A673 (cell line): ENCODE measurements at regions not wholly inside any gene's neighbourhood (a gene's known extent, or its start where the extent isn't known, plus 50 kb on each side); places are given as distances from the start of the nearest gene placed in this dataset.

ENCODE experiments used
- BruUV-seq: library from RNA; stranded (reverse); fragments of 400-500 nt; replicated peaks from 2 replicates; lab custom pipeline; 2021; lab: Mats Ljungman, UMichigan
- CTCF ChIA-PET: fragments of 300-600 bp; sonication (Branson Sonifier 250); formaldehyde crosslinking; loops from one replicate; lab custom pipeline; 2022; ENCODE audit warnings: antibody characterized with exemption; lab: Charles Lee
- POLR2A ChIA-PET: fragments of 300-600 bp; sonication (Branson Sonifier 250); formaldehyde crosslinking; loops from one replicate; lab custom pipeline; 2022; ENCODE audit warnings: antibody characterized with exemption; ENCODE audit not compliant: low non-redundant PET; lab: Charles Lee
- DNase-seq: peaks from one replicate; pipeline ENCODE4 v3.0.0-alpha.2; 2015; ENCODE audit warnings: low spot score
- H3K27ac ChIP-seq: fragments of 200-600 bp; sonication (generic); 2 replicates; pipeline ENCODE4 v1.5.1; 2016; ENCODE audit warnings: mixed run types, low read depth, mild to moderate bottlenecking, mixed read lengths, antibody characterized with exemption, low read length; ENCODE audit not compliant: poor library complexity, severe bottlenecking
- H3K27me3 ChIP-seq: fragments of 200-600 bp; sonication (generic); replicated peaks from 2 replicates; pipeline ENCODE4 v1.6.1; 2017; ENCODE audit warnings: mixed run types, low read depth, mild to moderate bottlenecking, mixed read lengths, antibody characterized with exemption, low read length; ENCODE audit not compliant: insufficient read depth, poor library complexity
- H3K36me3 ChIP-seq: fragments of 200-600 bp; sonication (generic); 2 replicates; pipeline ENCODE4 v1.6.1; 2016; ENCODE audit warnings: mixed run types, mild to moderate bottlenecking, mixed read lengths, antibody characterized with exemption, low read length; ENCODE audit not compliant: insufficient read depth, poor library complexity, severe bottlenecking
- H3K4me1 ChIP-seq: fragments of 200-600 bp; sonication (generic); 2 replicates; pipeline ENCODE4 v1.6.1; 2017; ENCODE audit warnings: mixed run types, mild to moderate bottlenecking, mixed read lengths, antibody characterized with exemption, low read length; ENCODE audit not compliant: insufficient read depth, poor library complexity, severe bottlenecking
- H3K4me3 ChIP-seq: fragments of 200-600 bp; sonication (generic); 2 replicates; pipeline ENCODE4 v1.5.1; 2016; ENCODE audit warnings: low read depth, mixed run types, mild to moderate bottlenecking, mixed read lengths, low read length; ENCODE audit not compliant: poor library complexity, severe bottlenecking
- H3K9me3 ChIP-seq: fragments of 200-600 bp; sonication (generic); 2 replicates; pipeline ENCODE4 v1.6.1; 2016; ENCODE audit warnings: mixed run types, low read depth, mild to moderate bottlenecking, mixed read lengths, antibody characterized with exemption, low read length; ENCODE audit not compliant: poor library complexity, severe bottlenecking
- CTCF ChIP-seq: fragments of 300-800, 200-600 bp; sonication (generic); conservative IDR thresholded peaks from 2 replicates; pipeline ENCODE4 v1.5.1; 2017; ENCODE audit warnings: low read depth, mild to moderate bottlenecking, antibody characterized with exemption, low read length, moderate library complexity, mixed read lengths
- EZH2 ChIP-seq: fragments of 200-600 bp; sonication (generic); IDR thresholded peaks from 2 replicates; pipeline ENCODE4 v1.6.1; 2017; ENCODE audit warnings: borderline replicate concordance, low read depth, mild to moderate bottlenecking, mixed read lengths, antibody characterized with exemption, low read length; ENCODE audit not compliant: poor library complexity, severe bottlenecking
- intact Hi-C: fragments of 100-400 bp; cut with micrococcal nuclease; formaldehyde crosslinking; loops from one replicate; pipeline ENCODE4 v1.10.0; 2022; ENCODE audit not compliant: unreplicated experiment

- intact Hi-C loops: no loop called here
- Histone ChIP-seq H3K9me3 (no peaks in the 10 kb centered on the region), H3K4me1 (no peaks in the 10 kb centered on the region), H3K4me3 (no peak overlapping the region), H3K27me3 (no peaks in the 10 kb centered on the region), H3K27ac (no peak overlapping the region), H3K36me3 (no peaks in the 10 kb centered on the region)
- CTCF ChIA-PET: no interaction called here
- no TSS peak for BruUV-seq
- TF ChIP-seq CTCF (no peak), EZH2 (no peak)
- DNase-seq: no peak
- POLR2A ChIA-PET: no interaction called here
Measured at GRCh38 chr16:54862529-54862928, 68.1 kb upstream of the IRX5 start.

- intact Hi-C loops: no loop called here
- Histone ChIP-seq H3K4me1 (no peaks in the 10 kb centered on the region), H3K4me3 (no peak overlapping the region), H3K36me3 (no peaks in the 10 kb centered on the region), H3K9me3 (peaks cover 12% of the 10 kb centered on the region), H3K27ac (no peak overlapping the region), H3K27me3 (no peaks in the 10 kb centered on the region)
- no peak for DNase-seq
- BruUV-seq: no TSS peak
- ChIA-PET POLR2A (no interaction called here), CTCF (no interaction called here)
- TF ChIP-seq CTCF (no peak), EZH2 (no peak)
Measured at GRCh38 chr16:54856871-54857270, 73.8 kb upstream of the IRX5 start.

GRCh38 chr16:54847609-54848008 lies 83.1 kb upstream of the IRX5 start:
- no TSS peak for BruUV-seq
- TF ChIP-seq CTCF (no peak), EZH2 (no peak)
- Histone ChIP-seq H3K9me3 (no peaks in the 10 kb centered on the region), H3K36me3 (no peaks in the 10 kb centered on the region), H3K4me1 (no peaks in the 10 kb centered on the region), H3K27ac (no peak overlapping the region), H3K4me3 (no peak overlapping the region), H3K27me3 (no peaks in the 10 kb centered on the region)
- no peak for DNase-seq
- ChIA-PET POLR2A (no interaction called here), CTCF (no interaction called here)
- intact Hi-C loops: no loop called here
